Fibroblast of upper back skin (primary cell): ENCODE measurements at regions not wholly inside any gene's neighbourhood (a gene's known extent, or its start where the extent isn't known, plus 50 kb on each side); places are given as distances from the start of the nearest gene placed in this dataset.
"Not testable (repeated sequence)": the region's sequence is repeated elsewhere in the genome, so short reads cannot be mapped to it uniquely, and the experiment has no call there.

Source experiments
- DNase-seq: peaks from one replicate; pipeline ENCODE4 v3.0.0-alpha.2; 2013

DNA sequence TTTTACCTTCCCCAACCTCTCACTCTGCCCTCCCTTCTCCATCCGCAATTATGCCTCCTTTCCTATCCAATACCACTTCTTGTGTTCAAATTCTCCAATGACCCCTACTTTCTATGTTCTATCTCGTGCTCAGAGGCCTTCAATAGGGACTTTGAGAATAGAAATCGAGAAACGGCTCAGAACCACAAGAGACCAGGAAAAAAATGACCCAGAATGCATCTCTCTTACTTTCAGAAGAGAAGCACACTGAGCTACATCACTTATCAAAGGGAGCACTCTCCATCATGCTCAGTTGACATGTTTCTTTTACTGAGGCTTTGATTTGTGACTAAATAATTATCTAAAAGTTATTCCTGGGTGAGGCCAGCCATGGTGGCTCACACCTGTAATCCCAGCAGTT, 162.4 kb upstream of the PRICKLE2 start:
- DNase-seq, result no peak

DNA sequence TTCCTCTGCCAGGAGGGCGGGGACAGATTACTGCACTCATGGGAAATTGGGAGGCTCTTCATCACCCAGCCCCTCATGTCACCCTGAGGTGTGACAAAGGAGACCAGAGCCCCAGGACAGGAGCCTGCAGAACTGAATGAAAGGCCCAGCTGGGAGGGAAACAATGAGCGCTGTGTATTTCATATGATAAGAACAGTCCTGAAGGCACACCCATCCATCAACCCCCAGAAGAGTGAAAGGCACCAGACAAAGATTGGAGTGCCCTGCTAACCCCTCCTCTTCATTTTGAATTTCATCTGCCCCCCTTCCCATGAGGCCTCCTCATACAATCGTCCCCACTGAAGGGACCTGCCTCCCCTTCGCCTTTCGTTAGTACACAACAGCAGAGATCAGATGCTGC, 160.0 kb upstream of the PRICKLE2 start:
- no peak for DNase-seq

DNA sequence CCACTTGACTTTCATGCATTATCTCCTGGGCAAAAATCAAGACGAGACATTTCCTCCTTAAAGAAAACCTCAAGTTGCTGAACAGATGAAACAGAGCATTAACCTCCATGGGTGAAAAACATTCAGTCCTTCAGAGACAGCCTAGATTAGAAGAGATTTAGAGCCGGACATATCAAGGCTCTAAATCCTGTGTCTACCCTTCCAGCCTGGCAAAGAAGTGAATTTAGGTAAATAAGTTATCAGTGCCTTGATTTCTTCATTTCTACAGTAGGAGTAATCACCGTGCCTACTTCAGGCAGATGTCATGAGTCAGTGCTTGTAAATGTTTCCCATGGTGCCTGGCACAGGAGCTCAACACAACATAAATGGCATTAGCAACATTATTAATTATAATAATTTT, 159.3 kb upstream of the PRICKLE2 start:
- no peak for DNase-seq

DNA sequence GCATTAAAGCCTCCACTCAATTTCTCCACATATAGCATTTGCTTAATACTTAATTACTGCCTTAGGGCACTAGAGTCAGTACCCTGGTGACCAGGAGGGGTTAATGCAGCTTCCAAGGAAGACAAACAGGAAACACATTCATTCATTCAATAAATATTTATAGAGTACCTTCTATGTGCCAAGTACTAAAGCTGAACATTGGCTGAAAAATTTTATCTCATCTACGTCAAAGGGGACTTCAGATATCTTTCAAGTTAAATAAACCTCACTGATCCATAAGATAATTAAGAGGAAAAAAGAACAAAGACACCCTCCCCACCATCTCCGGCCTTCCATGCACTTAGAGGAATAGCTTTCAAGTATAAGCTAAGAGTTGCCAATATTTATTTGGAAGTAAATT, 156.9 kb upstream of the PRICKLE2 start:
- DNase-seq, result no peak

DNA sequence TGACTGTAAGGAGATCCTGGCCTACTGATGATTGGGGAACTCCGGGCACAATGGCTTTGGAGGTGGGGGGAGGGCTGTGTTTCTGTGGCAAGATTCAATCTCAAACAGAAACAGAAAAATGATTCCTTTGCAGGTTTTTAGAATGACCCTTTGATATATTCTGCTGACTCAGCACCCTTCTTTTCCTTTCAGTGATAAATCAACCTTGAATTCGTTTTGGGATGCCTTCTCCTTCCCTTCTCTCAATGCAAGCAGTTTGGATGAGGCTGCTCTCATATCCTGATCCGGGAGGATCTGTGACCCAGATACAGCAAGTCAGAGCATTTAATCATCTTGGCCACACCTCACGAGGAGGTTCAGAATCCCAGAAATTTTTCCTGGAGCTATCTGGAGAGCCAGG, 156.1 kb upstream of the PRICKLE2 start:
- no peak for DNase-seq

DNA sequence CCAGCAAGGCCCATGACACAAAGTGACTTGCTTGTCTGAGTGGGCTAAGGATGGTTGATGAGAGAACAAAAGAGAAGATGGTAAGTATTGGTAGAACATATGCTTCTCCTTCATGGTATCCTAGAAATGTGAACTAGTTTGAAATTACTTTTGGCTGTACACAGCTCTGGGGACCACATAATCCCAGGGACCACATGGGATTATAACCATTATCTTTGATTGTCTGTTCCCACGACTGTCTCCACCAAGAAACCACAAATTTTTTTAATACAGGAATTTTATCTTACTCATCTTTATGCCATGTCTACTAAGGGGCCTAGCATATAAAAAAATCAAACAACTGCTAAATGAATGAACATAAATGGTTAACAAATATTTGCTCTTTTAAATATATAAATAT, 155.3 kb upstream of the PRICKLE2 start:
- peak; percentile 51 for DNase-seq

DNA sequence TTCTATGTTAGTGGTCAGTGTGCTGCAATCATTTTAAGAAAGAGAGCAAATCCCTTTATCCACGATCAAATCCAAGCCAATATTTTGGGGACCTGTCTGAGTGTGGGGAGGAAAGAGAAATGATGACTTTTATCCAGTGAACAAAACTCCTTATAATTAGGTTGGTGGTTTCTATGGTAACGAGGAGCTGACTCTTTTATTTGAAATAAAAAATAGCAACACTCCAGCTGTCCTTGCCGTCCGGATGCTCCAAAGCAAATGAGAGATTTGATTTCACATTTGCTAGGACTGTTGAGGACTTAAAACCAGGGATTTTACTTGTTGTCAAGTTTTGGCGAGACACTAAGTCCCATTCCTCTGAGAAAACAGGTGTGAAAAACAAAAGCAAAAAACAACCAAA, 154.0 kb upstream of the PRICKLE2 start:
- no peak for DNase-seq

DNA sequence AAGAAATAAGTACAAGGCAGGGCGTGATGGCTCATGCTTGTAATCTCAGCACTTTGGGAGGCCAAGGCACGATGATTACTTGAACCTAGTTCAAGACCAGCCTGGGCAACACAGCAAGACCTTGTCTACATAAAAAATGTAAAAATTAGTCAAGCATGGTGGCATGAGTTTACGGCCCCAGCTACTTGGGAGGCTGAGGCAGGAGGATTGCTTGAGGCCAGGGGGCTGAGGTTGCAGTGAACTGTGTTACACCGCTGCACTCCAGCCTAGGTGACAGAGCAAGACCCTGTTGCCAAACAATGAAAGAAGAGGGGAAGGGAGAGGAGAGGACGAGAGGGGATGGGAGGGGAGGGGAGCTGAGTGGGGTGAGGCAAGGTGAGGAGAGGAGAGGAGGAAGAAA, 152.7 kb upstream of the PRICKLE2 start:
- DNase-seq, result no peak

DNA sequence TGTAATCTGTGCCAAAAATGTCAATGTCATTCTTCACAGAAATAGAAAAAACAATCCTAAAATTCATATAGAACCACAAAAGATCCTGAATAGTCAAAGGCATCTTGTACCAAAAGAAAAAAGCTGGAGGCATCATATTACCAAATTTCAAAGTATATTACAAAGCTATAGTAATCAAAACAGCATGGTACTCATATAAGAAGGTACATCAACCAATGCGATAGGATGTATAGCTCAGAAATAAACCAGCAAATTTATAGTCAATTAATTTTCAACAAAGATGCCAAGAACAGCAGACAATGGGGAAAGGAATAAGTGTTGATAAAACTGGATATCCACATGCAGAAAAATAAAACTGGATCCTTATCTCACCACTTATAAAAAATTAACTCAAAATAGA, 150.5 kb upstream of the PRICKLE2 start:
- DNase-seq, result no peak

DNA sequence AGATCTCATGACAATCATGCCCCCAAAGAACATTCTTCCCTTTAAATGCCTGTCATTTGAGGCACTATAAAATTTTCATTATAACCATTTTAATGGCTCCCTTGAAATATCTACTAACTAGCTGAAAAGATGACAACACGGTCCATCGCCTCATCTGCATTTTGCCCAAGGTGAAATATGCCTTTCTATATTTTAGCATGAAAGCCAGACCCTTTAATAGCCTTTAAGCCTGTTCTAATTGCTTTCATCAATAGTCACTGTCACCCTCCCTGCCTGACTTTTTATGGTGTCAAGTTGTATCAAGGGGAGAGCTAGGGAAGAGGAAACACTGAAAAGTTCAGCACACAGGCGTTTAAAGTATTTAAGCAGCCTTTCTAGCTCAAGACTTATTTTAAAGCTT, 144.1 kb upstream of the PRICKLE2 start:
- no peak for DNase-seq

DNA sequence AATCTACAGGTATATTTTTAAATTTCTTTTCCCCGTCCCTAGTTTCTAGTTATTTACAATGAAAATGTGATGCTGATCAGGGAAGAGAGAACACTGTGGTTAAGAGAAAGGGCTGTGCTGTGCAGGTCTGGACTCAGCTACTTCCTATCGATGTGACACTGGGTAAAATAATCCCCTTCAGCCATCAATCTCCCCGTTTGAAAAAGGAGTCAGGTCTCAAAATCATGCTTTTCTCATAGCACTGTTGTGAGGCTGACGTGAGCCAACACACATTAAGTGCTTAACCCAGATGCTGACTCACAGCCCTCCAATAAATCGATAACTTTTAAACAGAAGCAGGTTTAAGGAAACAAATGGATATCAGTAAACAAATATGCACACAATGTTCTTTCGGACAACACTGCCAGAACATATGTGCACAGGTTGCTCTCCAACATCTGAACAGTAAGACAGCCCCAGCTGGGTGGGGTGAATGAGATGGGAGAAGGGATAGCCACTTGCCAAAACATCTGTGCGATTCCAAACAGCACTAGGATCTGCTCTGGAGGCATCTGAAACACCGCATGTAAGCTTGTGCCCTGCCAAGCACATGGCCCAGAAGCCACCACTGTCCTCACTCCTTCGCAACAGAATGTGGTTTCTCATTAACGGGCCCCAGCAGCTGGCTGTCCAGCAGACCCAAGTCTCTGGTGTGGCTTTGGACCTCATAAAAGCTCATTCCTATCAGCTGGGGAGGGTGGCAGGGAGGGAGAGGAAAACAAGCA, 143.2 kb upstream of the PRICKLE2 start:
- DNase-seq, result no peak

DNA sequence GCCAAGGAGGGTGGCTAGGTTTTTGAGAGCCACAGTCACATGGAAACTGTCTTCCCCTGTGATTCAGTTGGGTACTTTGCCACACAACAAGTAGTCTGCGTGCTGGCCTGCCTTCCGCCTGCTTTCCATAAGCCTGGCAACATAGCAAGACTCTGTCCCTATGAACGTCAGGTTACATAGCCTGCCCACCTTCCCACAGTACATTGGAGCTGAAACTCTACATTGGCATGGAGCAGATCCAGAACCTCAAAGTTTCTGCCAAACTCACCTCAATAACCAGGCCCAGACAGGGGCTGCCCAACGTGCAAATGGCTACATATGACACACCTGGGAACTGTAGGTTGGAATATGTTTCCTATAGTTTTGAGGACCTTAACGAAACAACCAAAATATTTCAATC, 140.6 kb upstream of the PRICKLE2 start:
- DNase-seq, result no peak

DNA sequence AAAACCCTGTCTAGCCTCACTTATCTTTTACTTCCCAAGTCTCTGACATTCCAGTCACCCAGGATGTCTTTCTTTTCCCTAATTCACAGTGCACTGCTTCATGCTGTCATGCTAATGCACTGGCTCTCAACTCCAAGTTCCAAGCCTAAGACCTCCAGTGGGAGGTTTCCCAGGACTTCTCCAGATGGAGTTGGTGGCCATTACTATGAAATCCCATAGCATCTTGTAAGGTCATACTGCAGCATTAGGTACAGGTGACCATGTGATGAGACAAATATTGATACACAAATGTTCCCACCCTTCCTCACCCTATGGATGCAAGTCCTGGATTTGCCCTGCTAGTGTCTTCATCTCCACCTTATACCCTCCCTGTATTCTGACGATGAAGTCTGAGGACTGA, 138.6 kb upstream of the PRICKLE2 start:
- DNase-seq, result no peak

DNA sequence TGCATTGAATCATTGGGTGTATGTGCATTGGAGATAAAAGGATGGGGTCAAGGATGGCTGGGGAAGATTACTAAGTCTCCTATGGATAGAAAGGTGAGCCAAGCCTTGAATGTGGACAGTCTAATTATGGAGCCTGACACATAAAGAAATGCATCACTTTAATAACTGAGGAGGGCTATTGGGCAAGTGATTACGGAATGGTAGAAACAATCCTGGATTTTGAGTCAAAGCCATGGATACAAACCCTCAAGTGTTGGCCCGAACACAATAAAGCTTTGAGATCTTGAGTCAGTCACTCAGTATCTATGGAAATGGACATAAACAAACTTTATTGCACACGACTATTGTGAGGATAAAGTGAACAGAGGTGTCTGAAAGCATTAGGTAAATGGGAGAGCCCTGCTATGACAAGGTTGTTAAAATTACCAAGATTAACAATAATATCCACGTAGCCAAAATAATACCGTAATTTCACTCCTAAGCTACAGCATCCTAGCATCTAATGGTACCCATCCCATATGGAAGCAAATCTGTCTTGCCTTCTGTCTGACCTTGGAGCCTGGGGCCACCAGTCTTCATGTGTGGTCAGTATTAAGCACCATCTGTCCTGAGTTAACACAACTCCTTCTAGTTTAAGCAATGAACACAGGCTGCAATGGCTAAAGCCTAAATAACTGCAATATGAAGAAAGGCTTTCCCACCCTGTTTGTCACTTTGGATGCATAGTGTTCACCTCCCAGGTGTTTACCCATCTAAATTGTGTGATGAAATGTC, 136.9 kb upstream of the PRICKLE2 start:
- no peak for DNase-seq

DNA sequence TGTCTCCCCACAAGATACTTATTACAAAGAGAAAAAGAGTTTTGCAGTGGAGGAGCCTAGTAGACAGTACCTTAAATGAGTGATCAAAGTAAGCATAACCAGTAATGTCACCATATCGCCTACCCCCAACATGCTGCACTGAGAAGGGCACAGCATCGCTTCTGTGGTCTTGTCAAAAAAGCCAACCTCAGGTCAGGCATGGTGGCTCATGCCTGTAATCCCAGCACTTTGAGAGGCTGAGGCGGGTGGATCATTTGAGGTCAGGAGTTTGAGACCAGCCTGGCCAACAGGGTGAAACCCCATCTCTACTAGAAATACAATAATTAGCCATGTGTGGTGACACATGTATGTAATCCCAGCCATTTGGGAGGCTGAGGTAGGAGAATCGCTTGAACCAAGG, 135.8 kb upstream of the PRICKLE2 start:
- not testable (repeated sequence) for DNase-seq

DNA sequence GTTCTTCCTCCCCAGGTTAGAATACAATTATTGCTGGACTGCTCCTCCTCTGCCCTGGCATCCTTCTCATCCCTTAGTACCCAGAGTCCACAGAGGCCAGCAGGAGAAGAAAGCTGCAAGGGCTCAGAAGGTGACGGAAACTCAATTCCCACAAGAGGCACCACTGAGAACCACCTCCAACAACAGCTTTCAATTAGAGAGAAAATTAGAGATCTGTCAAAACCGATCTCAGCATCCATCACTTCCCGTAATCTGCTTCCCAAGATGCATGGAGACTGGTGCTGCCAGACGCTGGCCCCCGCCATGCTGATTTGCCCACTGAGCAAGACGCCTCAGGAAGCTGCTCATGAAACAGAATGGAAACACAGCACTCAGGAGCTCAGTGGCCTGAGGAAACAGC, 135.0 kb upstream of the PRICKLE2 start:
- DNase-seq, result no peak

DNA sequence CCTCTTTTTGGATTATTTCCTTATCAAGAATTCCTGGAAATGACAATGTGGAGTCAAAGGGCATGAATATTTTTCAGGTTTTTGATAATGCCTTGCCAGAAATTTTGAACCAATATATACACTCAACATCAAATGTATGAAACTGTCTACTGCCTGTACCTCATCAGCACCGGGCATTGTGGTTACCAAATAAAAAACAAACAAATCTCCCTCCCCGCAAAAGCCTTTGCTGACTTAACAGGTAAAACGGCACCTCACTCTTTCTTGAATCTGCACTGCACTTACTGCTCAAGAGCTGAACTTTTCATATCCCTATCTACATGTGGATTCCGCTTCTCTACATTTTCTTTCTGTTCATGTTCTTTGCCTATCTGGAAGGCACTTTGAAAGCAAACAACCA, 134.5 kb upstream of the PRICKLE2 start:
- DNase-seq, result no peak

DNA sequence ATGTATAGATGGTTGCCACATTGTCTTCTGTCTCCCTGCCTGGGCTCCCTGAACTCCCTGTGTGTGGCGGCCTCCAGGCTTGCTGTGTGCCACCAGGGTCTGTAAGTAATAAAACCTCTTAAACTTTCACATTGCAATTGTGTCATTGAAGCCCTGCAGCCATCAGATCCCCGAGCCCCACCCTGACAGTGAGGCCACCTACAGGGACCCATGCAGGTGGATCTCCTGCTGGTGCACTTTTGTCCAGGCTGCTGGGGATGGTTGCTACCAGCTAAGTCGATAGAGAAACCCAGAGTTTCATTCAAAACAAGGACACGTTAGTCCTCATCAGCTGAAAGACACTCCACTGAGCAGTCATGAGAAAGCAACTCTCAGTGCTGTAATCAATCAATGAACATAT, 133.6 kb upstream of the PRICKLE2 start:
- DNase-seq, result no peak

DNA sequence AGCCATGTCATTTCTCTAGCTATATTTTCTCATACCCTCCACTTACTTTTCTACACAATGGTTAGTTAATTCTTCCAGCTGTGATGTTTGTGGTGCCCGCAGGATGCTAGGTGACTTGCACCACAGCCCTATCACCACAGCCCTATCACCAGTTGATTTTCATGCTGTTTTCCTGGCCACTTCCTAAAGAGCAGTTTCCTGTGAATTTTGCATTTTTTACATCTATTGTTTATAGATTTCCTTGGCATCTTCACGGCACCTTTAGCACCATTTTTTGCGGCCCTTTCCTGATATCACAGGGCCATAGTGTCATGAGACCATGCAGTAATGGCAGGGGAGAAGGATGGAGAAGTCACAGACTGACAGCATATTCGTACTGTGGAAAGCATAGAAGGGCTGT, 132.9 kb upstream of the PRICKLE2 start:
- no peak for DNase-seq

DNA sequence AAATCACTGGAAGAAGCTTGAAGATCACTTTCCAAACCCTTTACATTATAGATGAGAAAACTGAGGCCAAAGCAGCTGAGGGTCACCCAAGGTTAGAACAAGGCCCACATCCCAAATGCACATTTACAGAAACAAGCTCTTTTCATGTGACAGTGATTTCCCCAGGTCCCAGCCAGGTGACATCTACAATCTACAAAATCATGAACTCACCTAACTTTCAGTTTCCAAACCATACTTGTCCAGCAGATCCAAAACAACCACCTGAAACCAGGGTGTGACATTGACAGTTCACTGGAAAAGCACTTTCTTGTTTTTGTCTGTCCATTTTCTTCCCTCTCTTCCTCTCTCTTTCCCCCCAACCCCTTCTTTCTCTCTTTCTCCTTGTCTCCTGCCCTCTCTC, 132.2 kb upstream of the PRICKLE2 start:
- no peak for DNase-seq

DNA sequence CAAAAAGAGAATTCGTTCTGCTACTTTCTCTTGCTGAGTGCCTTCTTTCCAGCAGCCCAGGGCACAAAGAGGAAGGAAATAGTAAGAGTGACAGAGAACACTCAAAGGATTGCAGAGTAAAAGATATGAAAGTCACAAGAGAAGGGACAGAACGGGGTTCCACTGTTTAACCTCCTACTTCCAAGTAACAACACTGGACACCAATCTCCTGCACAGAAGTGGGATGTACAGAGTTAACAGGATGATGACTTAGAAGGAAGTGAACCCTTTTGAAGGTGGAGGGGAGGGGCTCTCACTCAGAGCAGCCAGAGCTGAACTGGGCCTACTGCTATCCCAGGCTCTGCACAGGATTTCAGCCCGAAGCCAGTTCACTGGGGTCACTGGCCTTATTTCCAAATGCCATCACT, 130.1 kb upstream of the PRICKLE2 start:
- DNase-seq, result no peak

DNA sequence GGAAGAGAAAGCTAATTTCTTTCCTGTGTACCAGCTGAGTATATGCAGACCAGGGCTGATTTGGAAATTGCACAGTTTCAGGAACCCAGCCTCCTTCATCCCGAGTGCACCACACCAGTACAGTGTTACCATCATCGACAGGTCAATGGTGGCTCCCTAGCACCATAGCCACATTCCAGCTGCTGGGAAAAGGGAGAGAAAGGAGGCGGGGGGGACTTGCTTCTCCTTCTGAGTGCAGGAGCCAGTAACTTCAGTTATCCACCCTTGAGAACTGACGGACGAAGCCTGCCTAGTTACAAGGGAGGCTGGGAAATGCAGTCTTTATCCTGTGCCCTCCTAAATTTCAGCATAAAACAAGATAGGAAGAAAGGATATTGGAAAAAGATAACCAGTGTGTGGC, 129.7 kb upstream of the PRICKLE2 start:
- DNase-seq, result no peak

DNA sequence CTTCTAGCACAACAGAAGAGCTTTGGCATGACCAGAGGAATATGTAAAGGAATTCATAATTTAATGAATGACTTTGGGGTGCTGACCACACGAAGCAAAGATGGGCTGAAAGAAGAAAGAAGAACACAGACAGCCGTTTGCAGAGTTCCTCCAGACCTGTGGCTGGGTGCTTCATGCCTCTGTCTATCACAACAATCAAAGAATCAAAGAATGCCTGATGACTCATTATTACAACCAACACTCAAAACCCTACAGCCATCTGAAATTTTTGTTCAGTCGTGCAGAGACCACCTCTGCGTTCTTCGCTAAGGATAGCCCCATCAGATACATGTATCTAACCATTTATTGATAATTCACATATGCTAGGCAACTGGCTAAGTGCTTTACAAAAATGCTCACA, 129.0 kb upstream of the PRICKLE2 start:
- peak; percentile 61 for DNase-seq

DNA sequence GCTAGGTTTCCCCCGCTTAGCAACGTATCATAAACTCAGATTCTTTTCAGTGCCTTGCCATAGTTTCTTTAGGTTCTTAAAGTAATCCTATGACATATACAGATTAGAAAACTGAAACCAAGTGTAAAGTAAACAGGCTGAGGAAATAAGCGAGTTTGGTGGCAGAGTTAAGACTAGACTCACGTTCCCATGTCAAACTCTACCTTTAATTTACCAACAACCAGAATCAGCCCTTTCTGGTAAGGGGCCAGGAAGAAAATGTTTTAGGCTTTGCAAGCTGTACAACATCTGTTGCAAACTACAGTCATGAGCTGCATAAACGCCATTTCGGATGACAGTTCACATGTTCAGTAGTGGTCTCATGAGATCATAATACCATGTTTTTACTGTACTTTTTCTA, 128.0 kb upstream of the PRICKLE2 start:
- DNase-seq, result peak; percentile 57

DNA sequence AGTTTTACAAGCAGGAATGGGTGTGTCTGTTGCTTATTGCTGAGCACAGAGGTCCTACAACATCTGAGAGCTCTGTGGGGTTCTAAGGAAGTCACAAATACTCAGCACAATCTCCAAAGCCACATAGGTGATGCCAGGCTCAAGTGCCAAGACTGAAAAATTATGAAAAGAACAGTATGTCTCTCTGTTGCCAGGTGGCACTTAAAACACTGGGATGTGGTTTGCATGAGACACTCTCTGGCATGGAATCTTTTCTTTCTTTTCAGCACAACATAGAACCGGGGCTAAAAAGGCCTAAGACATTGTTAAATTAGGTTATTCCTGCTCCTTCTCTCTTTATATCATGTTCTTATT, 127.3 kb upstream of the PRICKLE2 start:
- DNase-seq, result no peak
